WERI-Rb-1 (cell line): ENCODE measurements at regions not wholly inside any gene's neighbourhood (a gene's known extent, or its start where the extent isn't known, plus 50 kb on each side); places are given as distances from the start of the nearest gene placed in this dataset.
"Not testable (repeated sequence)": the region's sequence is repeated elsewhere in the genome, so short reads cannot be mapped to it uniquely, and the experiment has no call there.

Source experiments
- DNase-seq: peaks from one replicate; pipeline ENCODE4 v3.0.0-alpha.2; 2020
- H3K27ac ChIP-seq: fragments of 250-450 bp; sonication (Bioruptor Pico); 2 replicates; pipeline ENCODE4 v1.5.1; 2020; ENCODE audit warnings: mild to moderate bottlenecking, moderate library complexity
- H3K27me3 ChIP-seq: fragments of 250-450 bp; sonication (Bioruptor Pico); 2 replicates; pipeline ENCODE4 v1.5.1; 2021; ENCODE audit warnings: mild to moderate bottlenecking, low read depth, moderate library complexity; ENCODE audit not compliant: insufficient read depth, severe bottlenecking
- H3K36me3 ChIP-seq: fragments of 250-450 bp; sonication (Bioruptor Pico); 2 replicates; pipeline ENCODE4 v1.5.1; 2020; ENCODE audit warnings: mild to moderate bottlenecking, moderate library complexity
- H3K4me3 ChIP-seq: 2 replicates; pipeline ENCODE4 v1.5.1; 2011; ENCODE audit warnings: low read depth, mild to moderate bottlenecking, control low read depth, low read length
- H3K9me3 ChIP-seq: fragments of 250-450 bp; sonication (Bioruptor Pico); 2 replicates; pipeline ENCODE4 v1.5.1; 2021; ENCODE audit warnings: mild to moderate bottlenecking, moderate library complexity; ENCODE audit not compliant: severe bottlenecking
- CTCF ChIP-seq: IDR thresholded peaks from 2 replicates; pipeline ENCODE4 v1.5.1; 2011; ENCODE audit warnings: low read depth, mild to moderate bottlenecking, control low read depth, inconsistent platforms, low read length

- no peak for TF ChIP-seq CTCF
- Histone ChIP-seq H3K9me3 (no peaks in the 10 kb centered on the region), H3K36me3 (no peaks in the 10 kb centered on the region), H3K27me3 (no peaks in the 10 kb centered on the region), H3K27ac (no peak overlapping the region), H3K4me3 (no peak overlapping the region)
- no peak for DNase-seq
These were observed 192.3 kb upstream of the C1orf87 start for GRCh38 chr1:60265560-60266535.

- Histone ChIP-seq H3K36me3 (no peaks in the 10 kb centered on the region), H3K27me3 (no peaks in the 10 kb centered on the region), H3K4me3 (no peak overlapping the region), H3K27ac (no peak overlapping the region), H3K9me3 (no peaks in the 10 kb centered on the region)
- no peak for TF ChIP-seq CTCF
- DNase-seq = no peak
These were observed 189.1 kb upstream of the C1orf87 start for GRCh38 chr1:60262701-60263100.

GRCh38 chr1:60257531-60257930 is 184.0 kb upstream of the C1orf87 start:
- TF ChIP-seq CTCF = no peak
- no peaks in the 10 kb centered on the region for H3K36me3 ChIP-seq
- no peaks in the 10 kb centered on the region for H3K27me3 ChIP-seq
- no peak overlapping the region for H3K4me3 ChIP-seq
- no peaks in the 10 kb centered on the region for H3K9me3 ChIP-seq
- no peak for DNase-seq
- no peak overlapping the region for H3K27ac ChIP-seq

- no peak overlapping the region for H3K4me3 ChIP-seq
- TF ChIP-seq CTCF = no peak
- no peaks in the 10 kb centered on the region for H3K9me3 ChIP-seq
- no peaks in the 10 kb centered on the region for H3K27me3 ChIP-seq
- DNase-seq = no peak
- no peaks in the 10 kb centered on the region for H3K36me3 ChIP-seq
- no peak overlapping the region for H3K27ac ChIP-seq
These were observed 182.0 kb upstream of the C1orf87 start for GRCh38 chr1:60255565-60255964.

- Histone ChIP-seq H3K9me3 (no peaks in the 10 kb centered on the region), H3K27ac (no peak overlapping the region), H3K4me3 (no peak overlapping the region), H3K36me3 (no peaks in the 10 kb centered on the region), H3K27me3 (no peaks in the 10 kb centered on the region)
- DNase-seq = no peak
- TF ChIP-seq CTCF = no peak
These were observed 177.9 kb upstream of the C1orf87 start for GRCh38 chr1:60251426-60251825.

GRCh38 chr1:60247467-60247866 is 173.9 kb upstream of the C1orf87 start:
- H3K27ac ChIP-seq, DNase-seq, H3K9me3 ChIP-seq, H3K4me3 ChIP-seq, H3K27me3 ChIP-seq, H3K36me3 ChIP-seq: not testable (repeated sequence)
